GM21576 (cell line): ENCODE measurements at regions not wholly inside any gene's neighbourhood (a gene's known extent, or its start where the extent isn't known, plus 50 kb on each side); places are given as distances from the start of the nearest gene placed in this dataset.
"Not testable (repeated sequence)": the region's sequence is repeated elsewhere in the genome, so short reads cannot be mapped to it uniquely, and the experiment has no call there.

Experiments
- ATAC-seq: cut with Tn5 transposase; IDR thresholded peaks from one replicate; pipeline ENCODE4 v1.9.1; 2021; ENCODE audit warnings: mild to moderate bottlenecking, moderate library complexity; ENCODE audit not compliant: unreplicated experiment

- no peak for ATAC-seq
These were observed 247.5 kb downstream of the CRLF2 start for GRCh38 chrX:964831-965416.

- ATAC-seq, result no peak
These were observed 251.6 kb downstream of the CRLF2 start for GRCh38 chrX:960821-961220.

GRCh38 chrX:959595-959994 is 252.9 kb downstream of the CRLF2 start:
- no peak for ATAC-seq

GRCh38 chrX:955168-955781 is 257.2 kb downstream of the CRLF2 start:
- not testable (repeated sequence) for ATAC-seq

GRCh38 chrX:953879-954482 is 258.5 kb downstream of the CRLF2 start:
- no peak for ATAC-seq

- ATAC-seq, result no peak
These were observed 259.6 kb downstream of the CRLF2 start for GRCh38 chrX:952816-953215.

GRCh38 chrX:947262-947661 is 265.2 kb downstream of the CRLF2 start:
- ATAC-seq, result not testable (repeated sequence)

- ATAC-seq, result no peak
These were observed 269.4 kb downstream of the CRLF2 start for GRCh38 chrX:943035-943434.

GRCh38 chrX:940691-941090 is 271.8 kb downstream of the CRLF2 start:
- no peak for ATAC-seq

- no peak for ATAC-seq
These were observed 275.3 kb downstream of the CRLF2 start for GRCh38 chrX:936979-937769.

GRCh38 chrX:933611-934010 is 278.8 kb downstream of the CRLF2 start:
- ATAC-seq, result no peak

GRCh38 chrX:928606-929005 is 283.8 kb downstream of the CRLF2 start:
- no peak for ATAC-seq

GRCh38 chrX:926991-927390 is 285.5 kb downstream of the CRLF2 start:
- ATAC-seq, result no peak

- no peak for ATAC-seq
These were observed 286.4 kb downstream of the CRLF2 start for GRCh38 chrX:926070-926469.

- ATAC-seq, result no peak
These were observed 286.8 kb downstream of the CRLF2 start for GRCh38 chrX:925652-926061.

GRCh38 chrX:925094-925493 is 287.4 kb downstream of the CRLF2 start:
- ATAC-seq, result no peak

GRCh38 chrX:924017-924416 is 288.4 kb downstream of the CRLF2 start:
- ATAC-seq, result no peak

- no peak for ATAC-seq
These were observed 289.7 kb downstream of the SHOX start for GRCh38 chrX:920234-920799.

GRCh38 chrX:916230-916599 is 285.6 kb downstream of the SHOX start:
- ATAC-seq, result no peak

- ATAC-seq, result no peak
These were observed 285.0 kb downstream of the SHOX start for GRCh38 chrX:915427-916229.

- ATAC-seq, result no peak
These were observed 283.6 kb downstream of the SHOX start for GRCh38 chrX:914206-914605.
